ENCODE measurements at regions not wholly inside any gene's neighbourhood (a gene's known extent, or its start where the extent isn't known, plus 50 kb on each side); places are given as distances from the start of the nearest gene placed in this dataset.

- TF ChIP-seq CTCF (IDR thresholded peaks at IDR 0.05) (no peak), EP300 (IDR thresholded peaks at IDR 0.05) (no peak)
Measured at GRCh38 chr4:10866666-10867065, 182.1 kb upstream of the CLNK start.

All from tibial nerve (tissue), 4 donors.